Spinal cord (tissue), 9 donors: ENCODE measurements at regions not wholly inside any gene's neighbourhood (a gene's known extent, or its start where the extent isn't known, plus 50 kb on each side); places are given as distances from the start of the nearest gene placed in this dataset.

Experiments
- DNase-seq, 6 donors: peaks; one replicate each; pipeline versions ENCODE4 v3.0.0 to v3.0.0-alpha.2; 2013 to 2015; ENCODE audit warnings: low spot score in 6 of 6, low read depth in 4 of 6
- H3K27ac ChIP-seq: one replicate; pipeline ENCODE4 v1.5.1; 2013; ENCODE audit warnings: low read depth, low read length, control low read depth
- H3K27me3 ChIP-seq: one replicate; pipeline ENCODE4 v1.6.1; 2013; ENCODE audit warnings: low read length; ENCODE audit not compliant: control insufficient read depth, insufficient read depth
- H3K36me3 ChIP-seq: one replicate; pipeline ENCODE4 v1.6.1; 2013; ENCODE audit warnings: low read length; ENCODE audit not compliant: control insufficient read depth, insufficient read depth
- H3K4me1 ChIP-seq: one replicate; pipeline ENCODE4 v1.6.1; 2013; ENCODE audit warnings: low read length; ENCODE audit not compliant: control insufficient read depth, insufficient read depth
- H3K4me3 ChIP-seq: one replicate; pipeline ENCODE4 v1.5.1; 2013; ENCODE audit warnings: low read depth, low read length, control low read depth
- H3K9me3 ChIP-seq: one replicate; pipeline ENCODE4 v1.6.1; 2013; ENCODE audit warnings: low read length; ENCODE audit not compliant: control insufficient read depth, insufficient read depth
- WGBS: methylation state at CpG from one replicate; pipeline ENCODE4 v1.1.5; 2013; ENCODE audit warnings: missing lambda C conversion rate; ENCODE audit not compliant: insufficient coverage; 5-methylcytosine and 5-hydroxymethylcytosine counted together
- donor health status: healthy.

DNA sequence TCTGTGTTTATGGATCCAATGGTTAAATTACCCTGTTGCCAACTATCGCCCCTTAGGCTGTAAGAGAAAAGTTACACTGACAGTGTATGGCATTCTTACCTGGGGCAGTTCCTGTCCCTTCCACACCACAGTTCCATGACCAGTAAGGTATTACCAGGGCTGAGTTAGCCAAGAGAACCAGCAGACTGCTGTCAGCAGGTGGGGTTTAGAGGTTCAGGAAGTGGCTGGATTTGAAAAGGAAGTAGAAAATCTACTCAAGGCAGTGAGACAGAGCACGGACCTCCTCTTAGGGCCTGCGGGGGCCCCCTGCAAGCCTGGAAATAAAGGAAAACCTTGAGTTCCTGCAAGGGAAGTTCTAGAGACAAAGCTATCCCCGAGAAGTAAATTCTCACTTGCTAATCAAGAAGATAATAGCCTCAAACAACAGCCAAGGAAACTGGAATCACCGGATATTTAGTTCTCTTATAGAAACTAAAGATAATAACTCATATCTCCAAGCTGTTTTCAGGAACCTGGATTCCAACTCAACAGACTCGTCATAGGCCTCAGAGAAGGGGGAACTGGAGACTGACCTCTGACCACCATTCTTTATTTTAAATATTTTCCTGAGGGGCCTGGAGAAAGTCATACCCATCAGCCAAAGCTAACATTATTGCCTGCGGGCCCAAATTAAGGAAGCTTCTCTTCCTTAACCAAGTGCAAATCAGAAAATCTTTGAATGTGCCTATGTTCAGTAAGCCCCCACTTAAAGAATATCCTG lies 161.7 kb downstream of the ANXA2 start:
- WGBS, result 50% methylated on average over 2 of the region's 7 CpGs

DNA sequence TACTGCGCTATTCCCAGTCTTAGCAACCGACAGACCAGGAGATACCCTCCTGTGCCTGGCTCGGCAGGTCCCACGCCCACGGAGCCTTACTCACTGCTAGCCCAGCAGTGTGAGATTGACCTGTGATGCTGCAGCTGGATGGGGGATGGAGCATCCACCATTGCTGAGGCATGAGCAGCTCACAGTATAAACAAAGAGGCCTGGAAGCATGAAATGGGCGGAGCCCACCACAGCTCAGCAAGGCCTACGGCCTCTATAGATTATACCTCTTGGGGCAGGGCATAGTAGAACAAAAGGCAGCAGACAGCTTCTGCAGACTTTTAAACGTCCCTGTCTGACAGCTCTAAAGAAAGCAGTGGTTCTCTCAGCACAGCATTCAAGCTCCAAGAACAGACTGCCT lies 160.3 kb downstream of the ANXA2 start:
- H3K4me1 ChIP-seq, result no peaks in the 10 kb centered on the region
- no peak for DNase-seq
- H3K4me3 ChIP-seq, result no peak overlapping the region
- H3K9me3 ChIP-seq, result no peaks in the 10 kb centered on the region
- H3K27ac ChIP-seq, result no peak overlapping the region
- WGBS, result 53% methylated on average over 8 of the region's 8 CpGs
- H3K27me3 ChIP-seq, result no peaks in the 10 kb centered on the region
- no peaks in the 10 kb centered on the region for H3K36me3 ChIP-seq

More for the DNA sequence above, 161.7 kb downstream of the ANXA2 start:
- Histone ChIP-seq H3K27me3 (no peaks in the 10 kb centered on the region), H3K4me1 (no peaks in the 10 kb centered on the region), H3K9me3 (no peaks in the 10 kb centered on the region), H3K36me3 (no peaks in the 10 kb centered on the region), H3K27ac (no peak overlapping the region), H3K4me3 (no peak overlapping the region)
- DNase-seq, result no peak

DNA sequence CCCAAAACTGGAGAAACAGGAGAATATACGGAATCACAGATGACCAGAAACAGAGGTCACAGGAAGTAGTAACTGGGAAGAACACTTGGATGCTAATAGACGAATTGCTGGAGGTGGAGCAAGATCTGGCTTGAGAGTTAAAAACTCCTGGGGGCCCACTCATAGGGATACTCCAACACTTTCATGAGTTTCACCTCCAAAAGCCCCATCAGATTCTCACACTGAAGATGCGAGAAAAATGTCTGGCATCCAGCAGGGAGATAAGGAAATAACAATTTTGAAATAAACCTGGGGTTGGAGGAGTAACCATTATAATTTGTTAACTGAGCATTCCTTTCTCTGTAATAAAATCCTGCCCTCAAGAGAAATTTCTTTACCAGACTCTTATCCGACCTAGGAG lies 154.0 kb downstream of the ANXA2 start:
- no peaks in the 10 kb centered on the region for H3K4me1 ChIP-seq
- 75% methylated on average over 3 of the region's 4 CpGs for WGBS
- no peaks in the 10 kb centered on the region for H3K27me3 ChIP-seq
- H3K36me3 ChIP-seq, result no peaks in the 10 kb centered on the region
- no peak overlapping the region for H3K4me3 ChIP-seq
- DNase-seq, result no peak
- H3K9me3 ChIP-seq, result peaks cover 2% of the 10 kb centered on the region
- no peak overlapping the region for H3K27ac ChIP-seq

DNA sequence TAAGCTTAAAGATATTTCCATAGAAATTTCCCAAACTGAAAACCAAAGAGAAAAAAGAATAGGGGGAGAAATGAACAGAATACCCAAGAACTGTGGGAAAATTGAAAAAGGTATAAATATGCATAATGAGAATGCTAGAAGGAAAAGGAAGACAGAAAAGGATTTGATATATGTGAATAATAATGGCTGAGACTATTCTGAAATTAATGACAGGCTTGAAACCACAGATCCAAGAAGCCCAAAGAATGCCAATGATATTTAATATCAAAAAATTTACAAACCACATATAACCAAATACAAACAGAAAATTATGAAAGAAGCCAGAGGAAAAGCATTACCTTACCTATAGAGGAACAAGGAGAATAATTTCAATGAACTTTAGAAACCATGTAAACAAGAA lies 153.0 kb downstream of the ANXA2 start:
- H3K4me3 ChIP-seq, result no peak overlapping the region
- no peaks in the 10 kb centered on the region for H3K4me1 ChIP-seq
- H3K27me3 ChIP-seq, result no peaks in the 10 kb centered on the region
- no peaks in the 10 kb centered on the region for H3K36me3 ChIP-seq
- H3K27ac ChIP-seq, result no peak overlapping the region
- no peak for DNase-seq
- peaks cover 2% of the 10 kb centered on the region for H3K9me3 ChIP-seq

DNA sequence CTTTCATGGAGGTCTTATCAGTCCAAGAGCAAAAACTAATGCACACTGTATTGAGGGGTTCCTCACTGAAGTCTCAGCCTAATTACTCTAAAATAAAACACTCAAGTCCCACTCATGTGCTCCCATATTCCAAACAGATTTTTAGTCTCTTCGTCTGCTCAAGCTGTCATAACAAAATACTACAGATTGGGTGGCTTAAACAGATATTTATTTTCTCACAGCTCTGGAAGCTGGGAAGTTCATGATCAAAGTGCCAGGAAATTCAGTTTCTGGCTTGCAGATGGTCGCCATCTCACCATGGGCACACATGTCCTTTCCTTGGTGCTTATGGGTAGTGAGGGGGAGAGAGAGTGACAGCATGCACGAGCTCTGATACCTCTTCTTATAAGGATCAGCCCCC lies 147.5 kb downstream of the ANXA2 start:
- Histone ChIP-seq H3K27me3 (no peaks in the 10 kb centered on the region), H3K4me1 (no peaks in the 10 kb centered on the region), H3K4me3 (no peak overlapping the region), H3K36me3 (no peaks in the 10 kb centered on the region), H3K27ac (no peak overlapping the region), H3K9me3 (no peaks in the 10 kb centered on the region)
- peak in 1 of 6 donors; percentile 54 for DNase-seq
- 60% methylated on average over 1 of the region's 3 CpGs for WGBS

DNA sequence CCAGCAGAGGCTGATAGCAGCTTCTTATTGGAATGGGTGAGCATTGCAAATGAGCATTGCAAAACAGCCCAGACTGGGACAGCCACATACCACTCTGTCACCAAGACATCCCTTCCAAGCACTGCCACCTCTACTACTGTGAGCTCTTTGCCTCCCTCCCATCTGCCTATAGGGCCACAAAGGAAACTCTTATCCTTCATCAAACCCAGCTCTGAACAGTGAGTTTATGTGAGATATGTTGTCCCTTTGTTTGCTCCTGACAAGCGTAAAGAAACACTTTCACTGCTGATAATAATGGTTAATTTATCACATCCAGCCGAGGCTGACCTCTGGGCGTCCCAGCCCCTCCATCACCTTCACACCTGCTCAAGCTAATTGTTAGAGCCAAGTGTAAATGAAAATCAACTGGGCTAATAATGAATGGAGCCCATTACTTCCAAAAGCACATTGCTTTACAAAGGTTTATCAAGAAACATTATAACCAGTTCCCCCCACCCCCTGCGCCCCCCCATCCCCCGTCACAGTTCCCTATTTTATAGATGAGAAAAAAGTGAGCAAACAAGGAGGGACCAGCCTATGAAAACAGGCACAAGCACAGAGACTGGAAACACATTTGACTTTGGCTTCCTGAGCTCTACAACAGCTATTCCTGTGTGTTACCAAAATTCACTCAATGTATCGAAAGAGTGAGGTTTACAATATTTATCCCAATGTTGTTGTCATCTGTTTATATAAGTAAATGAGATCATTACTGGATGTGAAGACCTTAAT lies 146.3 kb downstream of the ANXA2 start:
- Histone ChIP-seq H3K4me1 (no peaks in the 10 kb centered on the region), H3K36me3 (no peaks in the 10 kb centered on the region), H3K27me3 (no peaks in the 10 kb centered on the region), H3K9me3 (no peaks in the 10 kb centered on the region), H3K27ac (no peak overlapping the region), H3K4me3 (no peak overlapping the region)
- peak in 1 of 6 donors; percentile 55 for DNase-seq
- no CpG with 5 or more reads among the region's 6 CpGs for WGBS

DNA sequence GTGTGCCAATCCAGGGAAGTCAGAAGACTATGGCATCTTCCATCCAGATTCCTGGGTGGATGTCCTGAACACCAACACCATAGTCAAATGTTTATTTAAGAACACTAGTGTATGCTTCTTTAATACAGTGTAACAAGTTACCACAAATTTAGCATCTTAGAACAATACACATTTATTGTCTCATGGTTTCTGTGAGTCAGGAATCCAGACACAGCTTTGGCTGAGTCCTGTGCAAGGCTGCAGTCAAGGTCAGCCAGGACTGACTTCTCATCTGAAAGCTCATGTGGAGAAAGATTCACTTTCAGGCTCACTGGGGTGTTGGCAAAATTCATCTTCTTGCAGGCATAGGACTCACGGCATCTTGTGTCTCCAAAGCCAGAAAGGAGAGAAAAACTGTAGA lies 143.4 kb downstream of the ANXA2 start:
- no peak for DNase-seq
- Histone ChIP-seq H3K27ac (no peak overlapping the region), H3K4me1 (no peaks in the 10 kb centered on the region), H3K36me3 (no peaks in the 10 kb centered on the region), H3K27me3 (no peaks in the 10 kb centered on the region), H3K4me3 (no peak overlapping the region), H3K9me3 (no peaks in the 10 kb centered on the region)
- no CpG with 5 or more reads among the region's 1 CpG for WGBS

DNA sequence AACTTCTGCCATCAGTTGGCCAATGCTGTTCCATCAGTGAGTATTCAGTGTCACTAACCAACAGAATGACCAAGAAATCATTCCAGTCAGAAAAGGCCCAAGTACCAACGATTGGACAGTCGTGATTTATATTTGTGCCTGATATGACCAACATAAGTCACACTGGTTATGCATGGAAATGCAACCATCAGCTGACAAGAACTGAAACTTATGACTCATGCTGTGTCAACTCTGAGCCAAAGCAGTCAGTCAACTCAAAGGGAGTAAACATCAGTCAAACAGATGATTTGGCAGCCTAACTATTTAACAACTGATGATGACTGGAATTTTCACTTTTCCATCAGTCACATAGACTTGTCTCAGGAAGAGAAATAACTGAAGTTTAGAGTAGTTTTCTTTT lies 142.4 kb downstream of the ANXA2 start:
- H3K36me3 ChIP-seq, result no peaks in the 10 kb centered on the region
- no peak overlapping the region for H3K4me3 ChIP-seq
- H3K27ac ChIP-seq, result no peak overlapping the region
- no peaks in the 10 kb centered on the region for H3K4me1 ChIP-seq
- WGBS, result 100% methylated on average over 2 of the region's 2 CpGs
- no peaks in the 10 kb centered on the region for H3K27me3 ChIP-seq
- H3K9me3 ChIP-seq, result no peaks in the 10 kb centered on the region
- no peak for DNase-seq

DNA sequence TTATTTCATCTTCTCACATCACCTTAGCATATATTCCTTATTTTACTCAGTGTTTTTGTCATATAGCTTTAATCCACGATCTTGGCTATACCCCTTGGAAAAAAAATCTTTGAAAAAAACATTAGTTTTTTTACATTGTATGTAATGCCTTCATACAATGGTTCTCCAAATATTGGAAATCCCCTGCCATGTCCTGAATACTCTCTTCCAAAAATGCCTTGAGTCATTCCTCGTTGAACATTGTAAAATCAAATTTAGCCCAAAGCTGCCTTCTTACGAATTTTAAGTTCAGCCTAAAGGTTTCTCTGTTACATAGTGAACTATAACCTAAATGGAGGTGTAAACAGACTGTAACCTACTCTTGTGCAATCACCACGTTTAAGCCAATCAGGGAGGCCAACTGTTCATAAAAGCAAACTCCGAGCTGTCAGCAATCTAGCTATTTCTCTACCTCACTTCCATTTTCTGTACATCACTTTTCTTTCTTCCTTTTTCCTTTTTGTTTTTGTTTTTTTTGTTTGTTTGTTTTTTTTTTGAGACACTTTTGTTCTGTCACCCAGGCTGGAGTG lies 140.1 kb downstream of the ANXA2 start:
- Histone ChIP-seq H3K36me3 (no peaks in the 10 kb centered on the region), H3K27ac (no peak overlapping the region), H3K4me1 (no peaks in the 10 kb centered on the region), H3K4me3 (no peak overlapping the region), H3K27me3 (no peaks in the 10 kb centered on the region), H3K9me3 (no peaks in the 10 kb centered on the region)
- no peak for DNase-seq
- 100% methylated on average over 1 of the region's 5 CpGs for WGBS

DNA sequence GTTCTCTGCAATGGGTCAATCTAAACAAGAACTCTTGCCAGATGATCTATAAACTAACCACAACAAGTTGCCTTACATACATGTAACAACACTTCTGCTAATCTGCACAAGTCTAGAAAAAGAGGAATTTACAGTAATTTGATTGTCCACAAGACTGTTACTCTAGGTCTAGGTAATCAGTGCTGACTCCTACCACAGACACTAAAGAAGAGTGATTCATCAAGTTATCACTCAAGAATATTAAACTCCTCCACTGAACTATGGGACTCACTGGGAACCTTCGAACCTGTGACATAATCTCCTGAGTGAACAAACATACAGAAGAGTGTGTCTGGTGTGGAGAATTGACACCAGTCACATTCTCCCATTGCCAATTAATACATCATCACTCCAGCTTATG lies 138.3 kb downstream of the ANXA2 start:
- Histone ChIP-seq H3K4me1 (no peaks in the 10 kb centered on the region), H3K9me3 (no peaks in the 10 kb centered on the region), H3K27ac (no peak overlapping the region), H3K4me3 (no peak overlapping the region), H3K27me3 (no peaks in the 10 kb centered on the region), H3K36me3 (no peaks in the 10 kb centered on the region)
- no CpG with 5 or more reads among the region's 1 CpG for WGBS
- DNase-seq, result no peak
